ENCODE measurements at regions not wholly inside any gene's neighbourhood (a gene's known extent, or its start where the extent isn't known, plus 50 kb on each side); places are given as distances from the start of the nearest gene placed in this dataset.

DNA sequence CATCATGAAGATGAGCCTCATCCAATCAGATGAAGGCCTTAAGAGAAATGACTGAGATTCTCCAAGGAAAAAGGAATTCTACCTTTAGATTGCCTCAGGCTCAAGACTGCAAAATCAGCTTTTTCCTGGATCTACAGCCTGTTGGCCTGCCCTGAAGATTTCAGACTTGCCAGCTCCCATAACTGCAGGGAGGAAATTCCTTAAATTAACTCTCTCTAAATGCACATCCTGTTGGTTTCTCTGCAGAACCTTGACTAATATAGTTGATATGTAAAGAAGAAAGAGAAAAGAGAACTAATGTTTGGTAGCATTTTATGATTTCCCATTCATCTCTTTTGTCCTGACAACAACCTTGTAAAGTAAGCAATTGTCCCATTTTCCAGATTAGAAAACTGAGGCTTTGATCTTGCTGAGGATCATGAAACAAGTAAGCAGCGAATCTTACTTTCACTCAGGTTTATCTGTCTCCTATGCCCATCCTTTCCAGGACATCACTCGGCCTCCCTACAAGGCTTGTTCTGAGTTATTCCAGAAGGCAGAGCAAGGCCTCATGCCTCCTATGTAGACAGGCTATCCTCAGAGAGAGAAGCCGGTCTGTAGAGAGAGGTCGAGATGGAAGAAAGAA, 115.0 kb upstream of the LDB2 start:
- TF ChIP-seq, protein P1, sequence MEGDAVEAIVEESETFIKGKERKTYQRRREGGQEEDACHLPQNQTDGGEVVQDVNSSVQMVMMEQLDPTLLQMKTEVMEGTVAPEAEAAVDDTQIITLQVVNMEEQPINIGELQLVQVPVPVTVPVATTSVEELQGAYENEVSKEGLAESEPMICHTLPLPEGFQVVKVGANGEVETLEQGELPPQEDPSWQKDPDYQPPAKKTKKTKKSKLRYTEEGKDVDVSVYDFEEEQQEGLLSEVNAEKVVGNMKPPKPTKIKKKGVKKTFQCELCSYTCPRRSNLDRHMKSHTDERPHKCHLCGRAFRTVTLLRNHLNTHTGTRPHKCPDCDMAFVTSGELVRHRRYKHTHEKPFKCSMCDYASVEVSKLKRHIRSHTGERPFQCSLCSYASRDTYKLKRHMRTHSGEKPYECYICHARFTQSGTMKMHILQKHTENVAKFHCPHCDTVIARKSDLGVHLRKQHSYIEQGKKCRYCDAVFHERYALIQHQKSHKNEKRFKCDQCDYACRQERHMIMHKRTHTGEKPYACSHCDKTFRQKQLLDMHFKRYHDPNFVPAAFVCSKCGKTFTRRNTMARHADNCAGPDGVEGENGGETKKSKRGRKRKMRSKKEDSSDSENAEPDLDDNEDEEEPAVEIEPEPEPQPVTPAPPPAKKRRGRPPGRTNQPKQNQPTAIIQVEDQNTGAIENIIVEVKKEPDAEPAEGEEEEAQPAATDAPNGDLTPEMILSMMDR (IDR thresholded peaks at IDR 0.05): no peak
- no peak for TF ChIP-seq POLR2A (IDR thresholded peaks at IDR 0.05)

Measured in sigmoid colon (tissue), 3 donors.